ENCODE measurements at regions not wholly inside any gene's neighbourhood (a gene's known extent, or its start where the extent isn't known, plus 50 kb on each side); places are given as distances from the start of the nearest gene placed in this dataset.

GRCh38 chr16:59686405-59686804 lies 952.3 kb upstream of the GOT2 start:
- no TSS peak for BruUV-seq (replicated peaks)
- H3K4me1 Mint-ChIP-seq (ENCODE audit: insufficient read depth, unreplicated experiment) = peaks cover 6% of the 10 kb centered on the region
- H3K4me3 Mint-ChIP-seq (ENCODE audit: unreplicated experiment) = no peak overlapping the region
- no peaks in the 10 kb centered on the region for H3K27me3 Mint-ChIP-seq (ENCODE audit: insufficient read depth, unreplicated experiment)
- ChIA-PET CTCF (interaction anchor here (0.6 kb wide), 1 partner anchor 361 kb away, joined by 3 read pairs; no protein-coding TSS in a partner anchor), POLR2A (interaction anchor here (0.6 kb wide), 1 partner anchor 200 kb away, joined by 3 read pairs; no protein-coding TSS in a partner anchor)
- no peaks in the 10 kb centered on the region for H3K36me3 Mint-ChIP-seq (ENCODE audit: insufficient read depth, unreplicated experiment)
- TF ChIP-seq CTCF (IDR thresholded peaks at IDR 0.05; ENCODE audit: unreplicated experiment) = no peak
- DNase-seq (ENCODE audit: unreplicated experiment) = no peak
- peaks cover 7% of the 10 kb centered on the region for H3K9me3 Mint-ChIP-seq (ENCODE audit: unreplicated experiment)
- intact Hi-C loops (cut with micrococcal nuclease) = no loop called here
- H3K27ac Mint-ChIP-seq (ENCODE audit: low read depth, unreplicated experiment) = no peak overlapping the region

DNA sequence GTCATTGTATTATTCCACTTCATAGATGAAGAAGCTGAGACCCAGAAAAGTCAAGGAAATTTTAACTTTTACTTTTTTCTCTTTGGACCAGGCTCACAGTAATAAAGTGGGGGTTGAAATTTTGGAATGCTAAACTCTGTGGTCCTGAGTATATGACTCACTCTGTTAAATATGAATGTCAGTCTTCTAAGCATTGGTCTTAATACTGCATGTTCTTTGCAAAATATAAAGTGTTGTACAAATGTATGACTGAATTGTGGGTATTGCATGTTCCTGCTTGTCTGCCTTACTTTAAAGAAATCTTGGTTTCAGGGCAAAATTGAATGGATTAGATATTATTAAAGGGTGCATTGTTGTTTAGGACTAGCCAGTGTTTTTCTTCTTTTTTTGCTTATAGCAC lies 950.8 kb upstream of the GOT2 start:
- Mint-ChIP-seq H3K27me3 (ENCODE audit: insufficient read depth, unreplicated experiment) (no peaks in the 10 kb centered on the region), H3K27ac (ENCODE audit: low read depth, unreplicated experiment) (peak overlapping the region; percentile 85), H3K36me3 (ENCODE audit: insufficient read depth, unreplicated experiment) (no peaks in the 10 kb centered on the region), H3K4me3 (ENCODE audit: unreplicated experiment) (no peak overlapping the region), H3K9me3 (ENCODE audit: unreplicated experiment) (peaks cover 7% of the 10 kb centered on the region), H3K4me1 (ENCODE audit: insufficient read depth, unreplicated experiment) (peaks cover 6% of the 10 kb centered on the region)
- TF ChIP-seq CTCF (IDR thresholded peaks at IDR 0.05; ENCODE audit: unreplicated experiment) = no peak
- DNase-seq (ENCODE audit: unreplicated experiment) = no peak
- POLR2A ChIA-PET = no interaction called here
- CTCF ChIA-PET = interaction anchor here (0.7 kb wide), 1 partner anchor 1689 kb away, joined by 3 read pairs; no protein-coding TSS in a partner anchor
- BruUV-seq (replicated peaks) = no TSS peak
- intact Hi-C loops (cut with micrococcal nuclease) = no loop called here

DNA sequence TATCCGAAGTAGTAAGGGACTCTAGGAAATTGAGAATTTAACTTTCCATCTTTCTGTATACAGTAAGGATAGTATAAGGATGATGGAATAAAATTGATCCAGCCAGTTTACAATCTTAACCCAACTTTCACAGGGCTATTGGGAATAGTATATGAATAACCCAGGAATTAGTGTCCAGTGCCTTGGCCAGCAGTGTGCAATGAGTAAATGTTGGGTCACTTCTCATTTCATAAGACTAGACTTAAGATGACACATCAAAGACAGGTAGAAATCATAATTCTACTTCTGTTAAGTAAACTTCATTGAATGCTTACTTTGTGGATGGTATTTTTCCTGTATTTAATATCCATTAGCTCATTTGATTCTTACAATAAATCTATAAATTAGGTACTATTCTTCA lies 949.6 kb upstream of the GOT2 start:
- intact Hi-C loops (cut with micrococcal nuclease) = no loop called here
- H3K27ac Mint-ChIP-seq (ENCODE audit: low read depth, unreplicated experiment) = peak overlapping the region; percentile 49
- peaks cover 7% of the 10 kb centered on the region for H3K9me3 Mint-ChIP-seq (ENCODE audit: unreplicated experiment)
- no peak overlapping the region for H3K4me3 Mint-ChIP-seq (ENCODE audit: unreplicated experiment)
- POLR2A ChIA-PET = no interaction called here
- H3K27me3 Mint-ChIP-seq (ENCODE audit: insufficient read depth, unreplicated experiment) = no peaks in the 10 kb centered on the region
- DNase-seq (ENCODE audit: unreplicated experiment) = peak; percentile 5
- H3K36me3 Mint-ChIP-seq (ENCODE audit: insufficient read depth, unreplicated experiment) = no peaks in the 10 kb centered on the region
- no TSS peak for BruUV-seq (replicated peaks)
- CTCF ChIA-PET = interaction anchor here (0.6 kb wide), 2 partner anchors 9 to 16 kb away, joined by 3 read pairs; no protein-coding TSS in a partner anchor
- H3K4me1 Mint-ChIP-seq (ENCODE audit: insufficient read depth, unreplicated experiment) = peaks cover 6% of the 10 kb centered on the region
- no peak for TF ChIP-seq CTCF (IDR thresholded peaks at IDR 0.05; ENCODE audit: unreplicated experiment)

GRCh38 chr16:59665618-59666220 lies 931.6 kb upstream of the GOT2 start:
- no peaks in the 10 kb centered on the region for H3K4me1 Mint-ChIP-seq (ENCODE audit: insufficient read depth, unreplicated experiment)
- no peak overlapping the region for H3K27ac Mint-ChIP-seq (ENCODE audit: low read depth, unreplicated experiment)
- H3K4me3 Mint-ChIP-seq (ENCODE audit: unreplicated experiment) = no peak overlapping the region
- H3K27me3 Mint-ChIP-seq (ENCODE audit: insufficient read depth, unreplicated experiment) = no peaks in the 10 kb centered on the region
- no peak for DNase-seq (ENCODE audit: unreplicated experiment)
- no peaks in the 10 kb centered on the region for H3K36me3 Mint-ChIP-seq (ENCODE audit: insufficient read depth, unreplicated experiment)
- ChIA-PET POLR2A (no interaction called here), CTCF (interaction anchor here (0.5 to 1.2 kb wide), 2 partner anchors 11 to 212 kb away, joined by 3 read pairs; no protein-coding TSS in a partner anchor)
- intact Hi-C loops (cut with micrococcal nuclease) = no loop called here
- peaks cover 5% of the 10 kb centered on the region for H3K9me3 Mint-ChIP-seq (ENCODE audit: unreplicated experiment)
- BruUV-seq (replicated peaks) = no TSS peak
- TF ChIP-seq CTCF (IDR thresholded peaks at IDR 0.05; ENCODE audit: unreplicated experiment) = no peak
